K562 (cell line): ENCODE measurements at regions not wholly inside any gene's neighbourhood (a gene's known extent, or its start where the extent isn't known, plus 50 kb on each side); places are given as distances from the start of the nearest gene placed in this dataset.

Experiments
- TF ChIP-seq, protein P1 (sequence below): fragments of 200-600 bp; sonication (generic); IDR thresholded peaks from one replicate; pipeline ENCODE4 v1.6.1; 2012; ENCODE audit warnings: mild to moderate bottlenecking, low read depth, low read length, inconsistent platforms

- TF ChIP-seq, protein P1, sequence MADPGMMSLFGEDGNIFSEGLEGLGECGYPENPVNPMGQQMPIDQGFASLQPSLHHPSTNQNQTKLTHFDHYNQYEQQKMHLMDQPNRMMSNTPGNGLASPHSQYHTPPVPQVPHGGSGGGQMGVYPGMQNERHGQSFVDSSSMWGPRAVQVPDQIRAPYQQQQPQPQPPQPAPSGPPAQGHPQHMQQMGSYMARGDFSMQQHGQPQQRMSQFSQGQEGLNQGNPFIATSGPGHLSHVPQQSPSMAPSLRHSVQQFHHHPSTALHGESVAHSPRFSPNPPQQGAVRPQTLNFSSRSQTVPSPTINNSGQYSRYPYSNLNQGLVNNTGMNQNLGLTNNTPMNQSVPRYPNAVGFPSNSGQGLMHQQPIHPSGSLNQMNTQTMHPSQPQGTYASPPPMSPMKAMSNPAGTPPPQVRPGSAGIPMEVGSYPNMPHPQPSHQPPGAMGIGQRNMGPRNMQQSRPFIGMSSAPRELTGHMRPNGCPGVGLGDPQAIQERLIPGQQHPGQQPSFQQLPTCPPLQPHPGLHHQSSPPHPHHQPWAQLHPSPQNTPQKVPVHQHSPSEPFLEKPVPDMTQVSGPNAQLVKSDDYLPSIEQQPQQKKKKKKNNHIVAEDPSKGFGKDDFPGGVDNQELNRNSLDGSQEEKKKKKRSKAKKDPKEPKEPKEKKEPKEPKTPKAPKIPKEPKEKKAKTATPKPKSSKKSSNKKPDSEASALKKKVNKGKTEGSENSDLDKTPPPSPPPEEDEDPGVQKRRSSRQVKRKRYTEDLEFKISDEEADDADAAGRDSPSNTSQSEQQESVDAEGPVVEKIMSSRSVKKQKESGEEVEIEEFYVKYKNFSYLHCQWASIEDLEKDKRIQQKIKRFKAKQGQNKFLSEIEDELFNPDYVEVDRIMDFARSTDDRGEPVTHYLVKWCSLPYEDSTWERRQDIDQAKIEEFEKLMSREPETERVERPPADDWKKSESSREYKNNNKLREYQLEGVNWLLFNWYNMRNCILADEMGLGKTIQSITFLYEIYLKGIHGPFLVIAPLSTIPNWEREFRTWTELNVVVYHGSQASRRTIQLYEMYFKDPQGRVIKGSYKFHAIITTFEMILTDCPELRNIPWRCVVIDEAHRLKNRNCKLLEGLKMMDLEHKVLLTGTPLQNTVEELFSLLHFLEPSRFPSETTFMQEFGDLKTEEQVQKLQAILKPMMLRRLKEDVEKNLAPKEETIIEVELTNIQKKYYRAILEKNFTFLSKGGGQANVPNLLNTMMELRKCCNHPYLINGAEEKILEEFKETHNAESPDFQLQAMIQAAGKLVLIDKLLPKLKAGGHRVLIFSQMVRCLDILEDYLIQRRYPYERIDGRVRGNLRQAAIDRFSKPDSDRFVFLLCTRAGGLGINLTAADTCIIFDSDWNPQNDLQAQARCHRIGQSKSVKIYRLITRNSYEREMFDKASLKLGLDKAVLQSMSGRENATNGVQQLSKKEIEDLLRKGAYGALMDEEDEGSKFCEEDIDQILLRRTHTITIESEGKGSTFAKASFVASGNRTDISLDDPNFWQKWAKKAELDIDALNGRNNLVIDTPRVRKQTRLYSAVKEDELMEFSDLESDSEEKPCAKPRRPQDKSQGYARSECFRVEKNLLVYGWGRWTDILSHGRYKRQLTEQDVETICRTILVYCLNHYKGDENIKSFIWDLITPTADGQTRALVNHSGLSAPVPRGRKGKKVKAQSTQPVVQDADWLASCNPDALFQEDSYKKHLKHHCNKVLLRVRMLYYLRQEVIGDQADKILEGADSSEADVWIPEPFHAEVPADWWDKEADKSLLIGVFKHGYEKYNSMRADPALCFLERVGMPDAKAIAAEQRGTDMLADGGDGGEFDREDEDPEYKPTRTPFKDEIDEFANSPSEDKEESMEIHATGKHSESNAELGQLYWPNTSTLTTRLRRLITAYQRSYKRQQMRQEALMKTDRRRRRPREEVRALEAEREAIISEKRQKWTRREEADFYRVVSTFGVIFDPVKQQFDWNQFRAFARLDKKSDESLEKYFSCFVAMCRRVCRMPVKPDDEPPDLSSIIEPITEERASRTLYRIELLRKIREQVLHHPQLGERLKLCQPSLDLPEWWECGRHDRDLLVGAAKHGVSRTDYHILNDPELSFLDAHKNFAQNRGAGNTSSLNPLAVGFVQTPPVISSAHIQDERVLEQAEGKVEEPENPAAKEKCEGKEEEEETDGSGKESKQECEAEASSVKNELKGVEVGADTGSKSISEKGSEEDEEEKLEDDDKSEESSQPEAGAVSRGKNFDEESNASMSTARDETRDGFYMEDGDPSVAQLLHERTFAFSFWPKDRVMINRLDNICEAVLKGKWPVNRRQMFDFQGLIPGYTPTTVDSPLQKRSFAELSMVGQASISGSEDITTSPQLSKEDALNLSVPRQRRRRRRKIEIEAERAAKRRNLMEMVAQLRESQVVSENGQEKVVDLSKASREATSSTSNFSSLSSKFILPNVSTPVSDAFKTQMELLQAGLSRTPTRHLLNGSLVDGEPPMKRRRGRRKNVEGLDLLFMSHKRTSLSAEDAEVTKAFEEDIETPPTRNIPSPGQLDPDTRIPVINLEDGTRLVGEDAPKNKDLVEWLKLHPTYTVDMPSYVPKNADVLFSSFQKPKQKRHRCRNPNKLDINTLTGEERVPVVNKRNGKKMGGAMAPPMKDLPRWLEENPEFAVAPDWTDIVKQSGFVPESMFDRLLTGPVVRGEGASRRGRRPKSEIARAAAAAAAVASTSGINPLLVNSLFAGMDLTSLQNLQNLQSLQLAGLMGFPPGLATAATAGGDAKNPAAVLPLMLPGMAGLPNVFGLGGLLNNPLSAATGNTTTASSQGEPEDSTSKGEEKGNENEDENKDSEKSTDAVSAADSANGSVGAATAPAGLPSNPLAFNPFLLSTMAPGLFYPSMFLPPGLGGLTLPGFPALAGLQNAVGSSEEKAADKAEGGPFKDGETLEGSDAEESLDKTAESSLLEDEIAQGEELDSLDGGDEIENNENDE = no peak
- TF ChIP-seq, all 486 proteins: peak for 0
Measured at GRCh38 chr10:117741524-117741923, 199.0 kb downstream of the EMX2 start (continued).
